GM19351 (cell line): ENCODE measurements at regions not wholly inside any gene's neighbourhood (a gene's known extent, or its start where the extent isn't known, plus 50 kb on each side); places are given as distances from the start of the nearest gene placed in this dataset.
A peak's percentile ranks its signal among the peaks of the same experiment; 100 is the strongest.

Experiments
- ATAC-seq: cut with Tn5 transposase; IDR thresholded peaks from one replicate; pipeline ENCODE4 v1.9.1; 2021; ENCODE audit warnings: mild to moderate bottlenecking, moderate library complexity; ENCODE audit not compliant: unreplicated experiment

- ATAC-seq: peak; percentile 57
These were observed 201.4 kb downstream of the SOCS6 start for GRCh38 chr18:70489986-70490933.

- no peak for ATAC-seq
These were observed 200.7 kb downstream of the SOCS6 start for GRCh38 chr18:70489571-70489970.

- ATAC-seq: no peak
These were observed 181.1 kb downstream of the SOCS6 start for GRCh38 chr18:70469916-70470315.

GRCh38 chr18:70468861-70469547 lies 180.2 kb downstream of the SOCS6 start:
- ATAC-seq: no peak

GRCh38 chr18:70464343-70465114 lies 175.7 kb downstream of the SOCS6 start:
- peak; percentile 59 for ATAC-seq

GRCh38 chr18:70463085-70463484 lies 174.2 kb downstream of the SOCS6 start:
- no peak for ATAC-seq

- no peak for ATAC-seq
These were observed 173.2 kb downstream of the SOCS6 start for GRCh38 chr18:70462078-70462439.

- no peak for ATAC-seq
These were observed 172.7 kb downstream of the SOCS6 start for GRCh38 chr18:70461323-70462077.

GRCh38 chr18:70459731-70460130 lies 170.9 kb downstream of the SOCS6 start:
- ATAC-seq: no peak

- ATAC-seq: no peak
These were observed 170.4 kb downstream of the SOCS6 start for GRCh38 chr18:70459251-70459650.

- ATAC-seq: no peak
These were observed 168.9 kb downstream of the SOCS6 start for GRCh38 chr18:70457788-70458187.

- ATAC-seq: no peak
These were observed 168.4 kb downstream of the SOCS6 start for GRCh38 chr18:70457223-70457622.

- ATAC-seq: no peak
These were observed 167.5 kb downstream of the SOCS6 start for GRCh38 chr18:70456376-70456775.

- no peak for ATAC-seq
These were observed 166.9 kb downstream of the SOCS6 start for GRCh38 chr18:70455731-70456130.

- peak; percentile 82 for ATAC-seq
These were observed 166.0 kb downstream of the SOCS6 start for GRCh38 chr18:70454704-70455322.

GRCh38 chr18:70453058-70453775 lies 164.4 kb downstream of the SOCS6 start:
- ATAC-seq: no peak

GRCh38 chr18:70452501-70452900 lies 163.7 kb downstream of the SOCS6 start:
- ATAC-seq: no peak

GRCh38 chr18:70450426-70451253 lies 161.8 kb downstream of the SOCS6 start:
- no peak for ATAC-seq

GRCh38 chr18:70448588-70448987 lies 159.7 kb downstream of the SOCS6 start:
- ATAC-seq: no peak
